Hypothalamus (tissue), 51 donors: ENCODE measurements at regions not wholly inside any gene's neighbourhood (a gene's known extent, or its start where the extent isn't known, plus 50 kb on each side); places are given as distances from the start of the nearest gene placed in this dataset.
A peak's percentile ranks its signal among the peaks of the same experiment; 100 is the strongest.

ENCODE experiments used
- DNase-seq, 51 donors: peaks; one replicate each; lab custom pipeline; 2025; lab: John Stamatoyannopoulos, UW

GRCh38 chr20:50283922-50284810 is 93.5 kb downstream of the CEBPB start:
- no peak for DNase-seq

GRCh38 chr20:50284811-50285375 is 94.3 kb downstream of the CEBPB start:
- DNase-seq, result no peak

GRCh38 chr20:50285376-50286173 is 94.9 kb downstream of the CEBPB start:
- no peak for DNase-seq

GRCh38 chr20:50286174-50286511 is 95.5 kb downstream of the CEBPB start:
- DNase-seq, result no peak

GRCh38 chr20:50286609-50287008 is 96.0 kb downstream of the CEBPB start:
- no peak for DNase-seq

- no peak for DNase-seq
Measured at GRCh38 chr20:50287512-50287911, 96.9 kb downstream of the CEBPB start.

- no peak for DNase-seq
Measured at GRCh38 chr20:50288128-50288623, 97.5 kb downstream of the CEBPB start.

GRCh38 chr20:50289581-50289980 is 99.0 kb downstream of the CEBPB start:
- DNase-seq, result no peak

GRCh38 chr20:50290112-50290511 is 99.5 kb downstream of the CEBPB start:
- DNase-seq, result no peak

GRCh38 chr20:50290808-50291207 is 100.2 kb downstream of the CEBPB start:
- DNase-seq, result no peak

GRCh38 chr20:50291254-50292078 is 100.8 kb downstream of the CEBPB start:
- DNase-seq, result no peak

- DNase-seq, result no peak
Measured at GRCh38 chr20:50292079-50292590, 101.5 kb downstream of the CEBPB start.

- DNase-seq, result peak in 43 of 51 donors; percentile 8 to 90 (median 69)
Measured at GRCh38 chr20:50292591-50293283, 102.1 kb downstream of the CEBPB start.

- no peak for DNase-seq
Measured at GRCh38 chr20:50293284-50294139, 102.9 kb downstream of the CEBPB start.

GRCh38 chr20:50294164-50295088 is 103.8 kb downstream of the CEBPB start:
- DNase-seq, result peak in 1 of 51 donors; percentile 7

- DNase-seq, result no peak
Measured at GRCh38 chr20:50295345-50295744, 104.7 kb downstream of the CEBPB start.

GRCh38 chr20:50295762-50296449 is 105.3 kb downstream of the CEBPB start:
- DNase-seq, result peak in 15 of 51 donors; percentile 9 to 44 (median 28)
